Heart right ventricle (tissue), 16 donors: ENCODE measurements at regions not wholly inside any gene's neighbourhood (a gene's known extent, or its start where the extent isn't known, plus 50 kb on each side); places are given as distances from the start of the nearest gene placed in this dataset.

Source experiments
- ATAC-seq, 8 donors: fragments of 200-7000 bp; cut with Tn5 transposase; one replicate each; pipeline ENCODE4 v1.9.1; 2020; ENCODE audit warnings: mild to moderate bottlenecking in 8 of 8, moderate library complexity in 8 of 8, moderate number of reproducible peaks in 1 of 8
- DNase-seq, 2 donors: peaks; one replicate each; pipeline ENCODE4 v3.0.0-alpha.2; 2020
- H3K27ac ChIP-seq, 10 donors: fragments of 200-600 bp; sonication (generic) in 2 of 10; one replicate each; pipeline versions ENCODE4 v1.5.0 to v1.8.0; 2020 to 2022; ENCODE audit warnings: mild to moderate bottlenecking in 3 of 10
- H3K27me3 ChIP-seq, 7 donors: fragments of 200-600 bp; one replicate each; pipeline ENCODE4 v1.8.0; 2021 to 2022; ENCODE audit warnings: mild to moderate bottlenecking in 2 of 7
- H3K36me3 ChIP-seq, 9 donors: fragments of 200-600 bp; sonication (generic) in 1 of 9; one replicate each; pipeline versions ENCODE4 v1.5.0 to v1.8.0; 2020 to 2022; ENCODE audit warnings: mild to moderate bottlenecking in 2 of 9
- H3K4me1 ChIP-seq, 9 donors: fragments of 200-600 bp; sonication (generic) in 1 of 9; one replicate each; pipeline versions ENCODE4 v1.5.0 to v1.8.0; 2020 to 2022; ENCODE audit warnings: mild to moderate bottlenecking in 4 of 9
- H3K4me3 ChIP-seq, 10 donors: fragments of 200-600 bp; sonication (generic) in 2 of 10; one replicate each; pipeline versions ENCODE4 v1.5.0 to v1.8.0; 2020 to 2022; ENCODE audit warnings: mild to moderate bottlenecking in 7 of 10, moderate library complexity in 2 of 10
- H3K9me3 ChIP-seq, 11 donors: fragments of 200-600 bp in 10 of 11; sonication (generic) in 2 of 11; one replicate each; pipeline versions ENCODE4 v1.5.0 to v1.8.0; 2013 to 2022; ENCODE audit warnings: mild to moderate bottlenecking in 2 of 11, control low read depth in 1 of 11, moderate library complexity in 1 of 11
- CTCF ChIP-seq, 9 donors: fragments of 200-600 bp; sonication (generic) in 2 of 9; IDR thresholded peaks; one replicate each; pipeline versions ENCODE4 v1.5.0 to v1.8.0; 2021 to 2022; ENCODE audit warnings: antibody characterized with exemption in 9 of 9, mild to moderate bottlenecking in 5 of 9, moderate library complexity in 1 of 9
- WGBS, 2 donors: extraction: QIAGEN DNeasy Blood & Tissue Kit; methylation state at CpG; one replicate each; pipeline ENCODE4 v1.1.7; 2013; ENCODE audit warnings: inconsistent platforms in 1 of 2; 5-methylcytosine and 5-hydroxymethylcytosine counted together
- intact Hi-C, 10 donors: fragments of 100-400 bp; cut with DNase I; formaldehyde crosslinking; loops; one replicate each; pipeline versions ENCODE4 v1.11.1 to v1.14.2; 2022
- donor health status: Arrhythmogenic right ventricular cardiomyopathy.
- donor health status: ischemic (EF 13 %, LVEDD 7.1; RV severe dilation, severe dysfunction).
- donor health status: healthy with polysubstance abuse.
- donor health status: DM: no; HTN: yes; CAD: no.
- donor health status: DM: no; HTN: no; CAD: no.
- donor health status: ischemic (EF 25% LVEDD 6.9; RV normal size, moderate dysfunction).
- donor health status: ischemic (EF 25% LVEDD 5.7; RV mildly dilated, moderate dysfunction).
- donor health status: healthy.
- donor health status: DM: yes; HTN: yes; CAD: no.
- donor health status: Ischemic cardiomyopathy.
- donor health status: ischemic (EF 35%, LVEDD 5.7; RV mildly dilated, moderate dysfunction).
- donor health status: nonischemic (EF 11% LVEDD 7.7; RV severe dilation, severe dysfunction).
- donor health status: DM: yes; HTN: yes; CAD: no.
- donor health status: PGD.
- donor health status: ischemic (EF 29% LVEDD 5.4; RV normal size, mild dysfunction).
- donor health status: nonischemic (EF 23%, LVEDD 6.1; RV moderate dilation, normal function).

DNA sequence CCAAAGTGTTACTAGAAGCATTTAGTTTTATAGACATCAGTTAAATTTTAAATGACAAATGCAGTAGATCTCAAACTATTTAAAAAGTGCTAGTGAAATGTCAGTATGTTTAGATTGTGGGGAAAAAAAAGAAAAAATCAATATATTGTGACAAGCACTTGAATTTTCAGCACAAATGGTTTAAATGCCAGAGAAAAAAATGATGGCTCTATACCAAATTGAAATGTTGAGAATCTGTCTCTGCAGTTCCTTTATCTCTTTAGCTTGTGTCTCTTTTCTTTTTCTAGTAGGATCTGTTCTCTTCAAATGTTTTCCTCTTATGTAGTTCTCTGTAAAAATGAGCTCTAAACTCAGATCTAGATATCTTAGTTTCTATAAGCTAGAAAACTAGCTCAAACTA lies 682.6 kb upstream of the GCFC2 start:
- Histone ChIP-seq H3K36me3 (no peaks in the 10 kb centered on the region), H3K4me3 (no peak overlapping the region), H3K27me3 (no peaks in the 10 kb centered on the region), H3K4me1 (peaks cover 0 to 5% (median 0%) of the 10 kb centered on the region in 9 donors), H3K9me3 (no peaks in the 10 kb centered on the region), H3K27ac (no peak overlapping the region)
- intact Hi-C loops = no loop called here
- DNase-seq = no peak
- no peak for TF ChIP-seq CTCF (IDR thresholded peaks at IDR 0.05)
- ATAC-seq = no peak

- peak in 3 of 8 donors; percentile 42 to 75 (median 44) for ATAC-seq
- no peak overlapping the region for H3K27ac ChIP-seq
- no peaks in the 10 kb centered on the region for H3K27me3 ChIP-seq
- 4 to 10% methylated on average over 3 of the region's 3 CpGs for WGBS, 2 donors
- no peak for TF ChIP-seq CTCF (IDR thresholded peaks at IDR 0.05)
- no peaks in the 10 kb centered on the region for H3K9me3 ChIP-seq
- H3K36me3 ChIP-seq = no peaks in the 10 kb centered on the region
- intact Hi-C loops = no loop called here
- no peak overlapping the region for H3K4me3 ChIP-seq
- peaks cover 0 to 5% (median 0%) of the 10 kb centered on the region in 9 donors for H3K4me1 ChIP-seq
- peak in 1 of 2 donors; percentile 23 for DNase-seq
Observed at GRCh38 chr2:76391678-76392077, 681.0 kb upstream of the GCFC2 start.

GRCh38 chr2:76387294-76387693 lies 676.6 kb upstream of the GCFC2 start:
- no peak for TF ChIP-seq CTCF (IDR thresholded peaks at IDR 0.05)
- Histone ChIP-seq H3K27me3 (no peaks in the 10 kb centered on the region), H3K9me3 (no peaks in the 10 kb centered on the region), H3K27ac (no peak overlapping the region), H3K4me1 (peaks cover 0 to 5% (median 0%) of the 10 kb centered on the region in 9 donors), H3K4me3 (no peak overlapping the region), H3K36me3 (no peaks in the 10 kb centered on the region)
- 59 to 82% methylated on average over 1 of the region's 1 CpG for WGBS, 2 donors
- no peak for ATAC-seq
- no peak for DNase-seq
- intact Hi-C loops = no loop called here

DNA sequence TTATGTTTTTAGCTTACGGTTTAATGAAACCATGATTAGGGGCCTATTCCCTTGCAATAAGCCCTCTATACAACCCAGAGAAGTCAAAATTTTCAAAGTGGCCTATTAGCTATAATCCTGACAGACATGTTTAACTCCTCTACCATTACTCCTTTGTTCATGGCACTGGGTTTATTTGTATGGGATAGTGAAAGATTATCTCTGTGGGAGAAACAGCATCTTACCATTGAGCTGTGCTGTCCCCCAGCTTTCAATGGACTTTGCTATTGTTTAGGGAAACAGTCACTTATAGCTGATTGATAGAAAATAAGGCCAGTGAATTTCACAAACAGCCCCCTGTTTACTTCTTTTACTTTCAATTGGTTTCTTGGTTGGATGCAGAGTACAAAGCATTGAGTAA lies 675.2 kb upstream of the GCFC2 start:
- DNase-seq (no peak), ATAC-seq (no peak)
- Histone ChIP-seq H3K9me3 (no peaks in the 10 kb centered on the region), H3K27ac (no peak overlapping the region), H3K36me3 (no peaks in the 10 kb centered on the region), H3K4me1 (peaks cover 0 to 7% (median 0%) of the 10 kb centered on the region in 9 donors), H3K4me3 (no peak overlapping the region), H3K27me3 (no peaks in the 10 kb centered on the region)
- 96 to 100% methylated on average over 1 of the region's 1 CpG for WGBS, 2 donors
- TF ChIP-seq CTCF (IDR thresholded peaks at IDR 0.05) = no peak
- intact Hi-C loops = no loop called here

DNA sequence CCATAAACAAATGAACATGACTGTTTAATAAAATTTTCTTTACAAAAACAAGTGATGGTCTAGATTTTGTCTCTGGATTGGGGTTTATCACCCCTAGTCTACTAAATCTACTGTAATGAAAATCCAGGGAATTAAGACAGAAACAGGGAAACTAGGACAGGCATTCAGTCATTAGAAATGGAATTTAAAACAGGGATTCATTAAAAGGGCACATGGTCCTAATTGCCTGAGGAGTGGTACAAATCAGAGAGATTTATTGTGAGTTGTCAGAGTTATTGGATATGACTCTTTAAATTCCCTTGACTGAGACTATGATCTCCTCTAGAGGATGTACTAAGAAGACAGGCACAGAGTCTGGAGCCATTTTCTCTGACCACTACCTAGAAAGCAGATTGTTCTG lies 670.9 kb upstream of the GCFC2 start:
- intact Hi-C loops = no loop called here
- TF ChIP-seq CTCF (IDR thresholded peaks at IDR 0.05) = no peak
- H3K27me3 ChIP-seq = no peaks in the 10 kb centered on the region
- H3K4me1 ChIP-seq = peaks cover 0 to 7% (median 0%) of the 10 kb centered on the region in 9 donors
- H3K36me3 ChIP-seq = no peaks in the 10 kb centered on the region
- no peak overlapping the region for H3K4me3 ChIP-seq
- DNase-seq = no peak
- ATAC-seq = no peak
- no peak overlapping the region for H3K27ac ChIP-seq
- no peaks in the 10 kb centered on the region for H3K9me3 ChIP-seq
